ENCODE measurements at regions not wholly inside any gene's neighbourhood (a gene's known extent, or its start where the extent isn't known, plus 50 kb on each side); places are given as distances from the start of the nearest gene placed in this dataset.

- DNase-seq (ENCODE audit: low spot score): no peak
- no peak for FAIRE-seq
These were observed 131.6 kb upstream of the AHR start for GRCh38 chr7:17166824-17167379.

GRCh38 chr7:17168416-17168815 lies 130.0 kb upstream of the AHR start:
- DNase-seq (ENCODE audit: low spot score): no peak
- FAIRE-seq: no peak

- FAIRE-seq (no peak), DNase-seq (ENCODE audit: low spot score) (no peak)
These were observed 127.0 kb upstream of the AHR start for GRCh38 chr7:17171427-17171826.

- no peak for DNase-seq (ENCODE audit: low spot score)
- FAIRE-seq: no peak
These were observed 122.0 kb upstream of the AHR start for GRCh38 chr7:17176371-17177032.

GRCh38 chr7:17178545-17178944 lies 119.9 kb upstream of the AHR start:
- DNase-seq (ENCODE audit: low spot score) (no peak), FAIRE-seq (no peak)

GRCh38 chr7:17181482-17181881 lies 117.0 kb upstream of the AHR start:
- FAIRE-seq (no peak), DNase-seq (ENCODE audit: low spot score) (no peak)

- no peak for FAIRE-seq
These were observed 114.7 kb upstream of the AHR start for GRCh38 chr7:17183630-17184328.

GRCh38 chr7:17184805-17185689 lies 113.4 kb upstream of the AHR start:
- DNase-seq (ENCODE audit: low spot score) (no peak), FAIRE-seq (no peak)

More at GRCh38 chr7:17183630-17184328, 114.7 kb upstream of the AHR start:
- no peak for DNase-seq (ENCODE audit: low spot score)

GRCh38 chr7:17185690-17186070 lies 112.8 kb upstream of the AHR start:
- FAIRE-seq: no peak
- no peak for DNase-seq (ENCODE audit: low spot score)

- FAIRE-seq (no peak), DNase-seq (ENCODE audit: low spot score) (no peak)
These were observed 111.5 kb upstream of the AHR start for GRCh38 chr7:17186745-17187530.

GRCh38 chr7:17194656-17195055 lies 103.8 kb upstream of the AHR start:
- FAIRE-seq: no peak
- no peak for DNase-seq (ENCODE audit: low spot score)

GRCh38 chr7:17195576-17195975 lies 102.9 kb upstream of the AHR start:
- FAIRE-seq: no peak
- no peak for DNase-seq (ENCODE audit: low spot score)

- no peak for FAIRE-seq
These were observed 92.5 kb upstream of the AHR start for GRCh38 chr7:17205910-17206309.

GRCh38 chr7:17206349-17206905 lies 92.0 kb upstream of the AHR start:
- DNase-seq (ENCODE audit: low spot score): no peak
- FAIRE-seq: no peak

More at GRCh38 chr7:17205910-17206309, 92.5 kb upstream of the AHR start:
- DNase-seq (ENCODE audit: low spot score): no peak

GRCh38 chr7:17207220-17207619 lies 91.2 kb upstream of the AHR start:
- no peak for FAIRE-seq
- no peak for DNase-seq (ENCODE audit: low spot score)

GRCh38 chr7:17209101-17209500 lies 89.4 kb upstream of the AHR start:
- FAIRE-seq (no peak), DNase-seq (ENCODE audit: low spot score) (no peak)

GRCh38 chr7:17211307-17211836 lies 87.1 kb upstream of the AHR start:
- FAIRE-seq (no peak), DNase-seq (ENCODE audit: low spot score) (no peak)

- DNase-seq (ENCODE audit: low spot score) (no peak), FAIRE-seq (no peak)
These were observed 86.3 kb upstream of the AHR start for GRCh38 chr7:17212188-17212587.

GRCh38 chr7:17227766-17228490 lies 70.5 kb upstream of the AHR start:
- no peak for DNase-seq (ENCODE audit: low spot score)
- no peak for FAIRE-seq

- FAIRE-seq: no peak
- DNase-seq (ENCODE audit: low spot score): no peak
These were observed 69.2 kb upstream of the AHR start for GRCh38 chr7:17229228-17229627.
